ENCODE measurements at regions not wholly inside any gene's neighbourhood (a gene's known extent, or its start where the extent isn't known, plus 50 kb on each side); places are given as distances from the start of the nearest gene placed in this dataset.

DNA sequence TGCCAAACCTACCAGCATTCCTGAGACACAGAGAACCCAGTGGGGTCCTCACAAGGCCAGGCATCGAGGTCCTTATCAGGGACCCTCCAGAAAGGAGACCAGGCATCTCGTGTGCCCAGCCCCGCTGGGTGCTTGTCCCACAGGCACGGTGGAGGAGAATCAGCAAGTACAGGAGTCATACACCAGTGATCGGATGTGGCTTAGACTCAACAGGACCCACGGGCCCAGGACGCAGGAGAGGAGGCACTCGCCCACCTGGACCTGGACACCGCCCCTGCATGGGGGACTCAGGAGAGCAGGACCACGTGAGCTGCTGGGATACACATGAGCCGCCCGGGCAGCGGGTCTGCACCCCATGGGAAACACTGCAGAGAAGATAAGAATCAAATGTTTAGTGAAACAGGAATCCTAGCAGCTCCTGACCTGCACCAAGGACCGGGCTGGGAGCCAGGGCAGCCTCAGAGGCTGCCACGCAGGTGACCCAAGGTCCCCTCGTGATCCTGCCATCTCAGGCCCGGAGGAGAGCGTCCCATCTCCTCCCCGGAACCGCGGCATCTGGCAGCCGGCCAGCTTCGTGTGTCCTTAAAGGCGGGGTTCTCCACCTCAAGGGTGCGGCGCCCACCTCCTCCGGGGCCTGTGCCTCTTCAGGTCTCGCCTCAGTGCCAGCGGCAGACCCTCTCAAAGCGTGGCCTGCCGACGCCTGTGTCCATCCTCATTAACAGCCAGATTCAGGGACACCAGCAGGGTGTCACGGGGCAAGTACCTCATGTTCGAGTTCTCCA is 59.2 kb downstream of the FOXL3 start:
- no peak overlapping the region for H3K27ac ChIP-seq (ENCODE audit: low read length)
- no peaks in the 10 kb centered on the region for H3K9me3 ChIP-seq (ENCODE audit: control insufficient read depth, low read depth, low read length)
- no peaks in the 10 kb centered on the region for H3K4me1 ChIP-seq (ENCODE audit: control insufficient read depth, low read depth, low read length)
- H3K4me3 ChIP-seq (ENCODE audit: low read length) = no peak overlapping the region
- no peak overlapping the region for H3K9ac ChIP-seq (ENCODE audit: low read length)
- H3K36me3 ChIP-seq (ENCODE audit: control insufficient read depth, low read depth, low read length) = no peaks in the 10 kb centered on the region
- H3K27me3 ChIP-seq (ENCODE audit: control insufficient read depth, insufficient read depth, low read length) = no peaks in the 10 kb centered on the region

DNA sequence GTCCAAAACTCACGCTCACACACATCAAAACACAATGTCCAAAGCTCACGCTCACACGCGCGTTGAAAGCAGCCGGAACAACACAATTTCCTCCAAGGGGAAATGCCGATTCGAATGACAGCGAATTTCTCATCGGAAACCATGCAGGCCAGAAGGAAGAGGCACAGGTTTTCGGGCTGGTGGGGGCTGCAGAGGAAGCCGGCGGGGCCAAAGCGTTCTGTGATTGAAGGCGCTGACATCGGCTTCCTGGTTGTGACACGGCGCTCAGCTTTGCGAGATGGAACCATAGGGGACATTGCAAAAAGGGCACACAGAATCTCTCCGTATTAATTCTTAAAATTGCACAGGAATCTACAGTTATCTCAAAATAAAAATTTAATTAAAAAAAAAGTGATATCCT is 61.3 kb downstream of the FOXL3 start:
- no peak overlapping the region for H3K27ac ChIP-seq (ENCODE audit: low read length)
- no peaks in the 10 kb centered on the region for H3K27me3 ChIP-seq (ENCODE audit: control insufficient read depth, insufficient read depth, low read length)
- H3K9me3 ChIP-seq (ENCODE audit: control insufficient read depth, low read depth, low read length) = no peaks in the 10 kb centered on the region
- no peak overlapping the region for H3K4me3 ChIP-seq (ENCODE audit: low read length)
- H3K36me3 ChIP-seq (ENCODE audit: control insufficient read depth, low read depth, low read length) = no peaks in the 10 kb centered on the region
- no peaks in the 10 kb centered on the region for H3K4me1 ChIP-seq (ENCODE audit: control insufficient read depth, low read depth, low read length)
- no peak overlapping the region for H3K9ac ChIP-seq (ENCODE audit: low read length)

DNA sequence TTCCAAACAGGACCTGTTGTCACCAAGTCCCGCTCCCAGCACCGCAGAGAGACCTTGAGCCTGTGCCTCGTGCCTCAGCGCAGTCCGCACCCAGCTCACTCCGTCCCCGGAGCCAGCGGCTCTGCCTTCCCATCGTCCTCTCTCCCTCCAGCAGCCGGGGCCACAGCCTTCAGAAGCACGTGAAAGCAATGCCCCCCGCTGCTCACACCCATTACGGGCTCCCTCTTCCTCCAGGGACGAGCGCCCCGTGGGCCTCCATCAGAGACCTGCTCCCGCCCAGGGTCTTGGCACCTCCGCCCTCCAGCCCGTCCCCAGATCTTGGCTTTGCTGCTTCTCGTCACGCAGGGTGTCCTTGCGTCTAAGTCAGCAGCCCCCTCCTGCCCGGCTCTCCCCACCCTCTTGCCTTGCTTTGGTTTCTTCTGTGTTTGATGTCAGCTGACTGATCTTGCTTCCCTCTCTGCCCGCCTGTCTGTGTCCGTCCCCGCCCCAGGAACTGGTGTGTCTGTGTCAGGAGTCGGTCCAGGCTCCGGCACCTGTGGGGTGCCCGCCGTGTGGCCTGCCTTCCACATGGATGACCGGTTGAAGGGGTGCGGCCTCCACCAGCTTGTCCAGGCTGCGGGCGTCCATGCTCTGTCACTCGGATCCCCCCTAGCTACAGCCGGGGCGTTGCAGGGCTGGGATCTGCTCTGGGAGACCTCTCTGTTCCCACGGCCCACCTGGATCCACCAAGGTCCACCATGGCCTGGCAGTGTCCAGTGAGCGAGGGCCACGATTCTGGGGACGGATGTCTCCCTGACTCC is 61.9 kb downstream of the FOXL3 start:
- Histone ChIP-seq H3K27ac (ENCODE audit: low read length) (no peak overlapping the region), H3K27me3 (ENCODE audit: control insufficient read depth, insufficient read depth, low read length) (no peaks in the 10 kb centered on the region), H3K36me3 (ENCODE audit: control insufficient read depth, low read depth, low read length) (no peaks in the 10 kb centered on the region), H3K4me1 (ENCODE audit: control insufficient read depth, low read depth, low read length) (no peaks in the 10 kb centered on the region), H3K9ac (ENCODE audit: low read length) (no peak overlapping the region), H3K9me3 (ENCODE audit: control insufficient read depth, low read depth, low read length) (no peaks in the 10 kb centered on the region), H3K4me3 (ENCODE audit: low read length) (no peak overlapping the region)

DNA sequence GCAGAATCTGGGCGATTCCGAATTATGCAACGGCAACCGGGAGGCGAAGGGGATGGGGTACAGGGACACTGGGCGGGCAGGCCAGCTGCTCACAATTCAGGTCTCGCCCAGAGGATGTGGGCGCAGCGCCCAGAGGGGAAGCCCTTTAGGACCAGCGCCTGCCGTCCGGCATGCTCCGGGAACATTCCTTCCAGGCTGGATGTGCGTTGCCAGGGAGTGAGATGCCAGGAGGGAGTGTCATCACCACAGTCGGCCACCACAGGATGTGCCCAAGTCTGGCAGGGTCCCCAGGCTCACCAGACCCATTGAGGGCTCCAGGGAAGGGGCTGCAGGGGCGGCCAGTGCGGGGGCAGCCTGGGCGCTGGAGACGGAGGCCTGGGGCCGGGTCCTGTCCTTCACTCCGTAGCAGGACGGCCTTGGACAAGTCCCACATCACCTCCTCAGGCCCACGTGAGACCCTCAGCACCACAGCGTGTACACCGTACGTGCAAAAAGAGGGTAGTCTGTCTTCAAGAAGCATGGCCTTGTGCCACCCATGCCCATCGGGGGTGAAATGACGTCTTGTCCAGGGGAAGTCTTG is 63.9 kb downstream of the FOXL3 start:
- Histone ChIP-seq H3K9ac (ENCODE audit: low read length) (no peak overlapping the region), H3K4me3 (ENCODE audit: low read length) (no peak overlapping the region), H3K36me3 (ENCODE audit: control insufficient read depth, low read depth, low read length) (no peaks in the 10 kb centered on the region), H3K27ac (ENCODE audit: low read length) (no peak overlapping the region), H3K4me1 (ENCODE audit: control insufficient read depth, low read depth, low read length) (no peaks in the 10 kb centered on the region), H3K9me3 (ENCODE audit: control insufficient read depth, low read depth, low read length) (no peaks in the 10 kb centered on the region), H3K27me3 (ENCODE audit: control insufficient read depth, insufficient read depth, low read length) (no peaks in the 10 kb centered on the region)

DNA sequence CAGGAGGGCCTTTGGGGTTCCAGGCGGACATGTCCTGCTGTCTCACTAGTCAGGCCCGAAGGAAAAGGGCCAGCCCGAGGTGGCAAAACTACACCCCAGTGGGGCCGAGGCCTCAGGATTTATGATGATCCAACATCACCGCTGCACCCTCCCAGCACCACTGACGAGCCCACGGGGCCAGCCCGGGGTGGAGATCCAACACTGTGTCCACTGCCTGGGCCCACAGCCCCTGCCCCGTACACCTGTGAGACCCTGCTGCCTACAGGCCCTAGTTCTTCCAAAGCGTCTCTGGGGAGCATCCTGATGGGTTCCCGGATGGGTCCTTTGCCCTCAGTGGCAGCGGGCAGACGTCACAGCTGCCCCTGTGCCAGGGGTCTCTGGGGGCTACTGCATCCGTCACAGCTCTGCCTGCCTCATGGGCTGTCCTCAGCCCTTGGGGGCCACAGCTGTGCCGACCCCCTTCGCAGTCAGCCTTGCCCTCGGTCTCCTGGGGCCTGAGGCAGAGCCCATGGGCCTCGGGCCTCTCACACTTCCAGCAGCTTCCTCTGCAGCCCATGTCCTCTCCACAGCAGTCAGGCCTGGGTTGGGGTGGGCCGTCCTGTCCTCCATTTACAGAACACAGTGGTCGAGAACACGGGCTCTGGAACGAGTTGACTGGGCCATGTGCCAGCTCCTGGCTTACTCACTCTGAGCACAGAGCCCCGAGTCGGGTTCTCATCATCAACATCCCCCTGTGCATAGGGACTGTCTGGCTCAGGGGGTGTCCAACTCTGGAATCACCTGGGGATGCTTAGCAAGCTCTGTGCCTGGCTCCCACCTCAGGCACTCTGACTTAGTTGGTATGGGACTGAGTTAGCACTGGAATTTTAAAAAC is 64.9 kb downstream of the FOXL3 start:
- no peaks in the 10 kb centered on the region for H3K4me1 ChIP-seq (ENCODE audit: control insufficient read depth, low read depth, low read length)
- no peak overlapping the region for H3K4me3 ChIP-seq (ENCODE audit: low read length)
- H3K27me3 ChIP-seq (ENCODE audit: control insufficient read depth, insufficient read depth, low read length) = peaks cover 4% of the 10 kb centered on the region
- H3K36me3 ChIP-seq (ENCODE audit: control insufficient read depth, low read depth, low read length) = no peaks in the 10 kb centered on the region
- H3K27ac ChIP-seq (ENCODE audit: low read length) = no peak overlapping the region
- H3K9ac ChIP-seq (ENCODE audit: low read length) = no peak overlapping the region
- H3K9me3 ChIP-seq (ENCODE audit: control insufficient read depth, low read depth, low read length) = no peaks in the 10 kb centered on the region

DNA sequence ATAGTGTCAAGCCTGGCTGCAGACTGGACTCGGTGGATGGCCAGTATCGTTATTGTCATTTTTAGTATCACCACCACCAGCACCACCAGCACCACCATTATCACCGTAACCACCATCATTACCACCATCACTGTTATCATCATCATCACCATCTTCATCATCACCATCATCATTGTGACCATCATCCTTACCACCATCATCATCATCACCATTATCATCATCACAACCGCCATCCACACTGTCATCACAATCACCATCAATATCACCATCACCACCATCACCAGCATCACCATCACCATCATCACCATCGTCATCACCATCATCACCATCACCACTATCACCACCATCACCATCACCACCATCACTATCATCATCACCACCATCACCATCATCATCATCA is 65.6 kb downstream of the FOXL3 start:
- H3K4me1 ChIP-seq (ENCODE audit: control insufficient read depth, low read depth, low read length) = peaks cover 3% of the 10 kb centered on the region
- no peaks in the 10 kb centered on the region for H3K9me3 ChIP-seq (ENCODE audit: control insufficient read depth, low read depth, low read length)
- H3K9ac ChIP-seq (ENCODE audit: low read length) = no peak overlapping the region
- no peaks in the 10 kb centered on the region for H3K36me3 ChIP-seq (ENCODE audit: control insufficient read depth, low read depth, low read length)
- H3K4me3 ChIP-seq (ENCODE audit: low read length) = no peak overlapping the region
- peaks cover 11% of the 10 kb centered on the region for H3K27me3 ChIP-seq (ENCODE audit: control insufficient read depth, insufficient read depth, low read length)
- no peak overlapping the region for H3K27ac ChIP-seq (ENCODE audit: low read length)

DNA sequence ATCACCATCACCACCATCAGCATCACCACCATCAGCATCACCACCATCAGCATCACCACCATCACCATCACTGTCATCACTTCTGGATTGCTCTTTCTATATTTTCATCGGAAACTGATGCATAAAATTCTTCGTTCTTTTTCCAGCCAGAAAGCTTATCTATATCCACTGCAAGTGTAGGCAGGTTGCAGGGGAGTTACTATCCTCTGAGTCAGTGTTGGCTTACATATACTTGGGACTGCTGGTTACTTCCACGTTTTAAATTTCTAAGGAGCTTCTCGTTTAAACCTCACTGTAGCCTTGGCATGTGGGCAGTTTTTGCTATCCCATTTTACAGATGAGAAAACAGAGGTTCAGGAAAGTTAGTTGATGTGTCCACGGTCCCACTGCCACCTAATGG is 66.1 kb downstream of the FOXL3 start:
- peaks cover 3% of the 10 kb centered on the region for H3K4me1 ChIP-seq (ENCODE audit: control insufficient read depth, low read depth, low read length)
- H3K27ac ChIP-seq (ENCODE audit: low read length) = no peak overlapping the region
- no peaks in the 10 kb centered on the region for H3K9me3 ChIP-seq (ENCODE audit: control insufficient read depth, low read depth, low read length)
- H3K36me3 ChIP-seq (ENCODE audit: control insufficient read depth, low read depth, low read length) = no peaks in the 10 kb centered on the region
- no peak overlapping the region for H3K4me3 ChIP-seq (ENCODE audit: low read length)
- peaks cover 16% of the 10 kb centered on the region for H3K27me3 ChIP-seq (ENCODE audit: control insufficient read depth, insufficient read depth, low read length)
- no peak overlapping the region for H3K9ac ChIP-seq (ENCODE audit: low read length)

DNA sequence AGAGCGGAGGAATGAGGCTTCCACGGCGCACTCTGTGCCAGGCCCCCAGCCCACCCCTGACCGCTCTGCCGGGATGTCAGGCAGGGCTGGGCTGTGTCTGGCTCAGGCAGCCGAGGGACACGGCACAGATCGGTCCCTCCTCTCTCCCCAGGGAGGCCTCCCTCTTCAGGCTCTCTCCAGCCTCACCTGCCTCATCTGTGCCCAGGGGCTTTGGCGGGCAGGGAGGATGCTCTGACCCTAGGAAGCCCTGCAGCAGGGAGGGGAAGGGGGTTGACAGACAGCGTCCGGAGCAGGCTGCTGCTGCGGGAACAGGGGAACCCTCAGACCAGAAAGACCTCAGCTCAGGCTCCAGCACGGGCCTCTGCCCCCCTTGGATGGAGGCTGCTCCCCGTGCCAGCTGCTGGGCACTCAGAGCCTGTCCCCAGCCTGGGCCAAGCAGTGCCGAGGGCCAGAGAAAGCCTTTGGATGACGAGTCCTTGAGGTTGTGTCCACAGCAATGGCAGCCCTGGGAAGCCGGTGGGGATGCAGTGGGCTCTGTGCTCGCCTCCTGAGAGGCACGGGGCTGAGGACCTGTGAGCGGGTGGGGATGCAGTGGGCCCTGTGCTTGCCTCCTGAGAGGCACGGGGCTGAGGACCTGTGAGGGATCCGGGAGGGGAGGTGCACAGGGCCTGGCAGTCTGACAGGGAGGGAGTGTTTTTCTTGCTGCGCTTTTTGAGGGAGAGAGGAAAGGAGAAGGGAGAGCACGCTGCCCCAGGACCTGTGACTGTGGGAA is 66.9 kb downstream of the FOXL3 start:
- Histone ChIP-seq H3K36me3 (ENCODE audit: control insufficient read depth, low read depth, low read length) (no peaks in the 10 kb centered on the region), H3K4me3 (ENCODE audit: low read length) (no peak overlapping the region), H3K4me1 (ENCODE audit: control insufficient read depth, low read depth, low read length) (peaks cover 3% of the 10 kb centered on the region), H3K27ac (ENCODE audit: low read length) (no peak overlapping the region), H3K9me3 (ENCODE audit: control insufficient read depth, low read depth, low read length) (no peaks in the 10 kb centered on the region), H3K27me3 (ENCODE audit: control insufficient read depth, insufficient read depth, low read length) (peaks cover 21% of the 10 kb centered on the region), H3K9ac (ENCODE audit: low read length) (no peak overlapping the region)

DNA sequence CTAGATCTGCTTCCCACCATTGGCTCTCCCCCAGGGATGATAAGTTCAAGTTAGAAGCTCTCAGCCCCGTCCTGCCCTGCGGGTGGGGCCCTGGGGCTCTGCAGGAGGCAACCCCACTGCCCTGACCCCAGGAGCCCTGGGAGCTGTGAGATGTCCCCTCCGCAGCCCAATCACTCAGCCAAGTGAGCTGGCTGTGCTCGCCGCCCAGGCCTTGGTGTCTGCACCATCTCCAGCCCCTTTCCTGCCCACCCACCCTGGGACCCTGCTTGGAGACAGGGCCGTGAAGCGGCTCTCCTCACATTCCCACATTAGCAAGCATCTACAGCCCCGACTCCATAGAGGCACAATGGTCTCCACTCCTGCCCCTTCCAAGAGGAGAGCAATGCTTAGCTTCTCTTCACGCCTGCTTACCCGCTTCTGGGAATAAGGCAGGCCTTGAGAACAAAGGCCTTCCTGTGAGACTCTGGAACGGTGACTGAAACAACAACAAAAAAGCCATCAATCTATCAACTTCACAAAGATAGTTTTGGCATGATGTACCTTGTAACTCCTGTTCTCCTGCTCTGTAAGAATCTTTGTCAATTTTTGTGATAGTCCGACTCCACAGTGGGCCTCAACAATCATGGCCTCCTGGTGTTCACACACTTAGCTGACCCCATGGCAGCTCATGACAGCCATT is 67.7 kb downstream of the FOXL3 start:
- Histone ChIP-seq H3K4me3 (ENCODE audit: low read length) (no peak overlapping the region), H3K4me1 (ENCODE audit: control insufficient read depth, low read depth, low read length) (peaks cover 3% of the 10 kb centered on the region), H3K27me3 (ENCODE audit: control insufficient read depth, insufficient read depth, low read length) (peaks cover 23% of the 10 kb centered on the region), H3K9me3 (ENCODE audit: control insufficient read depth, low read depth, low read length) (no peaks in the 10 kb centered on the region), H3K9ac (ENCODE audit: low read length) (no peak overlapping the region), H3K27ac (ENCODE audit: low read length) (no peak overlapping the region), H3K36me3 (ENCODE audit: control insufficient read depth, low read depth, low read length) (no peaks in the 10 kb centered on the region)

DNA sequence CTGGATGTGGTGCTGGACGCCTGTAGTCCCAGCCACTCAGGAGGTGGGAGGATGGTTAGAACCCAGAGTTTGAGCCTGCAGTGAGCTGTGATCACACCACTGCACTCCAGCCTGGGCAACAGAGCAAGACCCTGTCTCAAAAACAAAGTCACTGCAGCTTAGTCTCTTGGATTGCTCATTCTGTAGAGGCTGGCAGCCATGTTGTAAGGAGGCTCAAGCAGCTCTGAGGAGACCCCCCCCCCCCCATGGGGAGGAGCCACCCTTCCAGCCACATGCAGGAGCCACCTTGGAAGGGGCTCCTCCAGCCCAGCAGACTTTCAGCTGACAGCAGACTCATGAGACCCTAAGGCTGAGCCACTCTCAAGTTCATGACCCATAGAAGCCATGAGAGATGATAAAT is 68.4 kb downstream of the FOXL3 start:
- no peaks in the 10 kb centered on the region for H3K36me3 ChIP-seq (ENCODE audit: control insufficient read depth, low read depth, low read length)
- no peak overlapping the region for H3K4me3 ChIP-seq (ENCODE audit: low read length)
- no peaks in the 10 kb centered on the region for H3K9me3 ChIP-seq (ENCODE audit: control insufficient read depth, low read depth, low read length)
- H3K27me3 ChIP-seq (ENCODE audit: control insufficient read depth, insufficient read depth, low read length) = peaks cover 23% of the 10 kb centered on the region
- peaks cover 3% of the 10 kb centered on the region for H3K4me1 ChIP-seq (ENCODE audit: control insufficient read depth, low read depth, low read length)
- H3K27ac ChIP-seq (ENCODE audit: low read length) = no peak overlapping the region
- H3K9ac ChIP-seq (ENCODE audit: low read length) = no peak overlapping the region

Measured in iPS-18a (cell line).